ENCODE measurements at regions not wholly inside any gene's neighbourhood (a gene's known extent, or its start where the extent isn't known, plus 50 kb on each side); places are given as distances from the start of the nearest gene placed in this dataset.

DNA sequence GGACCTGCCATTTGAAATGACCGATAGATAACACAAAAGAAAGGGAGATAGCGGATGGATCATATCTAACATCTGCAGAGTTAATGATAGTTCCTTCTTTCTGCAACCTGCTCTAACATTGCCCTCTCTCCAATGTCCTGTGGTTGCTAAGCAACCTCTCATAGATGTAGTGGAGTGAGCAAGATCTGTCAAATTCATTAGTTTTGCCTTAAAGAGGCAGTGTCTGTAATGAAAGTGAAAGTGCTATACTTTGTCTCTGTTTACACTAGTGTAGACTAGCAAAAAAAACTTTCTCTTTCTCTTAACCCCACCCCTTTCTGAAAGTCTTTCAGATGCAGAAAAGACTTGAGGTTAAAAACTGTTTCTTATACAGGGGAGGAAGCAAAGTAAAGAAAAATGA lies 1196.9 kb downstream of the SORCS3 start:
- DNase-seq (ENCODE audit: insufficient read length, low spot score) = peak; percentile 3
- peak; percentile 14 for FAIRE-seq

DNA sequence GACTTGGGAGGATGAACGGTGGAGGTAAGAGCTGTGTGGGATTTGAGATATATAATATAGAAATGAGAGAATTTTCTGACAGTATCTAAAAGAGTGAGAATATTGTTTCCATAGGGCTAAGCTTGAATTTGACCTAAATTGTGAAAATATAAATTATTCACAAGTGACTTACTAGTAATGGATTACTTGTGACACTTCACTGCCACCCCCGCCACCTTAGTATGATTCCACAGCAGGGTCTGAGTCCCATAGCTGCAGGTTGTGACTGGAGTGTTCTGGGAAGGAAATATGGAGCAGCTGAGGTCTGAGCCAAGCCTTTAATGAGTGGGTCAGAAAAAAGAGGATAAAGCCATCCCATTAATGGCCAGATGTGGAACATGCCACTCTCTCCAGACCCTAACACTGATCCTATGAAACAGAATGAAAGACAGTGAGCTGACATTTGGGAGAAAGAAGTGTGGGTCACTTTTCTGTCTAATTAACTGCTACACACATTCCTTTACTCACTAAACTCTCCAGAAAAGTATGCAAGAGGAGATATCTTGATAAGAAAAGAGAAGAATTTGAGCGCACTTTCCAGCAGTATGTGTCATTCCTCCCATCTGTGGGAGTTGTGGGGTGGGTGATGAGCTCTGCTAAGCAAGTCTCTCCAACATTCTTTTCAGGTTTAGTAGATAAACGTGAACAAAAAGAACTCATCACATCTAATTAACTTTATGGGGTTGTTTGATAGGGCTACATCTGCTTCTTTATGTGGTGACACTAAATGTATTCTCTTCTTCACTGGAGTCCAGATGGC lies 1193.4 kb downstream of the SORCS3 start:
- FAIRE-seq = no peak

DNA sequence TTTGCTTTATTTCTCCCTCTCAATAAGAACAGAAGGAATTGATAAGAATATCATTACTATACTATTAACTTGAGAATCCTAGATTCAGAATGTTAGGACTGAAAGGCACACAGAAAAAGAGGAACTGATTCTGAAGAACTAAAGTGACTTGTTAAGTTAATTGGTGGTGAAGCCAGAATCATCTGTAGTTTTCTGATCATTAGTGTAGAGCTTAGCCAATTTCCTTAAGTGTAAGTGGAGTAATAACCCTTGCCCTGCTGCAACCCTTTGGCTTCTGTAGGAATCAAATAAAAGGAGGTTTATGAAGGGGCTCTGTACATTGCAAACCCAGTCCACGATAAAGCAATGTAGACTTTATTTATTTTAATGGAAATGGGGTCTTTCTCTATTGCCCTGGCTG lies 1186.0 kb downstream of the SORCS3 start:
- FAIRE-seq (no peak), DNase-seq (ENCODE audit: insufficient read length, low spot score) (no peak)

More for the DNA sequence above, 1193.4 kb downstream of the SORCS3 start:
- DNase-seq (ENCODE audit: insufficient read length, low spot score) = no peak

DNA sequence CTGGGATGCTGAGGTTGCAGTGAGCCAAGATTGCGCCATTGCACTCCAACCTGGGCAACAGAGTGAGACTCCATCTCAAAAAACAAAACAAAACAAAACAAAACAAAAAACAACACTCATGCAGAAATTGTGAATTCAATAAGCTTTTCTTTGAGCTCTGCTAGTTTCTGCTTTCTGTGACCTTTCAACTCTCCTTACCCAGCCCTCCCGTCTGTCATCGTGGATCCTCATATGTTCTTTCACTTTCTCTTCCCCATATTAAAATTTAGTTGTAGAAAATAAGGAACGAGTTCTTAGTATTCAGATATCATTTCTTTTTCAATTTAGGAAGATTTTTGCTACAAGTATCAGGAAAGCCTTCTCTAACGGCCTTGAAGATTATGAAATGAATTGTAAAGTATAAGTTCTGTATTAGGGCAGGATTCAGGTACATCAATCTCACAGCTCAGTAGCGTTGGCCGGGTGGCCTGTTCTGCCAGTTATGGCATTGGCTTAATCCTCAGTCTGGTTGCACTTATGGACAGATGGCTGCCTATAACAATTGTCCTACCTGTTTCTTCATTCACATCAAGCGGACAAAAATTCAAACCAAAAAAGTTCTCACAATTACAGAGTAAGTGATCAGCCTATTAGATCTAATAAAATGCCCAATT lies 1167.0 kb downstream of the SORCS3 start:
- FAIRE-seq = no peak

DNA sequence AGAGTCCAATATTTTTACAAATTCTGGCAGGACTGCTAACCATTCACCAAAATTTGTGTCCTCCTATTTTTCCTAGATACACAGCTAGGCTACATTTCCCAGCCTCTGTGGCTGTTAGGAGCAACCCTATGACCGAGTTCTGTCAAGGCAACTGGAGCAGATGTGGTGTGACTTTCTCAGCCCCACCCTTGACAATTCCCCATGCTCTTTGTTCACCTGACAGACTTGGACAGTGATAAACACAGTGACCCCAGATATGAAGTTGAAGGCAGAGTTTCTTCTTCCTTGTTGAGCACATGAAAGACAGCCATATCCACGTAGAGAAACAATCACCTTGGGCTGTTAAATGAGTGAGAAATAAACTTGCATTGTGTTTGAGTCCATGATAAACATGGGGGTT lies 1162.1 kb downstream of the SORCS3 start:
- DNase-seq (ENCODE audit: insufficient read length, low spot score) (no peak), FAIRE-seq (no peak)

More for the DNA sequence above, 1167.0 kb downstream of the SORCS3 start:
- no peak for DNase-seq (ENCODE audit: insufficient read length, low spot score)

DNA sequence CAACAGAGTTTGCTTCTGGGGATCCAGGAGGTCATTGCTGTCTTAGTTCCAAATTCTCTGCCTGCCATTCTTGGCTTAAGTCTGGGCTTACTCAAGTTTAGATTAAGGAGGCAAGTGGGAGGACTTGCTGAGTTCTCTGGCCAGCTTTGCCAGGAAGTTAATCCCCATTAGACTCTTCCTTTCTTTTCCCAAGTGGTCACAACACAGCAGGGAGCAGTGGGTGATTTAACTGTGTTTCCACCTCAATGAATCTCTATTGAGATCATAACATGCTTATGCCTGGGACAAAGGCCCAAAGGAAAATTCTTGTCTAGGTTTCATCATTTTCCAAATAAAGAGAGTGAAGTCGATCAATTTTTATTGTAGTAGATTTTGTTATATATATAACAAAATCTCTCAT lies 1159.6 kb downstream of the SORCS3 start:
- FAIRE-seq = no peak
- no peak for DNase-seq (ENCODE audit: insufficient read length, low spot score)

DNA sequence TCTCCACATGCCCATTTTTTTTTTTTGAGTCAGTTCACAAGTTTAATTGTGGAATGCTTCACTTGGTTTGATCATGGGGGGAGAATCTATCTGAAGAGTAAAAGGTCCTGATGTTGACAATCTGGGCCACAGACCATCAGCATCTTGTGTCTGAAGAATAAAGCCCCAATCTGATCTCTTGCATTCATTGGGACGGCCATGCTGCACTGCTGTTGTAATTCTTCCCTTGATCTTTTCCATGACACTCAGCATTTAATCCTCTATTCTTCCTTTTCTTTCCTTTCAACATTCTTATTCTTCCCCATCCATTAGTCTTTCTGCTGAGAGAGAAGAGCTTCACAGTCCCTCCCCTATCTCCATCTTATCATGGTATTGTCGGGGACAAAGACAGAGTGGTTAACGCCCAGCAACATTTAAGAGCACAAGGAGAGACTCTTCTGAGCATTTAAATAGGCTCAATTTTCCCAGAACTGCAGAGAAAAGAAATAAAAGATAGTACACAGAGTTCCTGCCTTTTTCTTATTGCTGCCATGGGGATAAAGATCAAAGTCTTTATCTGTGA lies 1157.3 kb downstream of the SORCS3 start:
- DNase-seq (ENCODE audit: insufficient read length, low spot score) (no peak), FAIRE-seq (no peak)

DNA sequence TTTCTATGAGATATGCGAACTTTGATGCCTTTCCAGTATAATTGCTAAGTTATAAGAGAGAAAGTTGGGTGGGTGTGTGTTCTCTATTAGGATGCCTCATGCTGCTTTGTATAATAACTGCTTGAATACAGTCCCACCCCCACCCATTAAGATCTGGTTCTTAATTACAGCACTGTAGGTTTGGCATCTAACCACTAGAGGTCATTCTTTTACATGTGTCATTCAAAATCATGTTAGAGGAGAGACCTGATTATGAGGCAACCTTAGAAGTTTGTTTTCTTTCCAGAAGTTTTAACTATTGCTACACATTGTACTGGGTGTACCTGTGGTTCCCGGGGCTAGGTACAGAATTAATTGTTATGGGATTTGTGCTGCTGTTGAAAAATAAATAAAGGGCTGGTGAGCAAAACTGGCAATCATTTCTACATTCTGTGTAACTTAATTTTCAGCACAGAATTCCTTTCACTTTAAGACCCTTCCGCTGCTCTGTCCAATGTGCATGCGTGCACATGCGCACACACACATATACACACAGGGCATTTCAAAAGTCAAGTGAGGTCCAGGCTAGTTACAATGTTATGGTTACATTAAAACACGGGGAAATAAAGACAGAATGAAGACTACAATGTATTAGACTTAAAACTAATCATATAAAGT lies 1156.3 kb downstream of the SORCS3 start:
- FAIRE-seq (no peak), DNase-seq (ENCODE audit: insufficient read length, low spot score) (no peak)

DNA sequence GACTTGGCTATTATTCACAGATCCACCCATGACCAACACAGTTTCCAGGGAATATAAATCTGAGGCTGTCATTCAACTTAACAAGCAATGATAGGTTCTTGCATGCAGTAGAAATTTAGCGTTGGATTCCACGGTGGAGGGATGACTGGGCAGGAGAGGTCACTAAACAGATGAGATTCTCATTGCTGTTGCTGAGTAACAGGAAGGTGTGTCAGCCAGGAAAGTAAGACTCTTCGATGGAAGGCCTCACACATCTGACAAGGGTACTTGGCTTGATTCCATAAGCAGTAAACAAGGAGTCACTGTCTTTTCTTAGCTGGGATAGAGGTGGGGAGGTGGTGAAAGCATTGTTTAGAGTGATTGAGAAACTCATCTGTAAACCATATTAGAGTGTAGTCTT lies 1152.0 kb downstream of the SORCS3 start:
- no peak for FAIRE-seq
- DNase-seq (ENCODE audit: insufficient read length, low spot score) = no peak

DNA sequence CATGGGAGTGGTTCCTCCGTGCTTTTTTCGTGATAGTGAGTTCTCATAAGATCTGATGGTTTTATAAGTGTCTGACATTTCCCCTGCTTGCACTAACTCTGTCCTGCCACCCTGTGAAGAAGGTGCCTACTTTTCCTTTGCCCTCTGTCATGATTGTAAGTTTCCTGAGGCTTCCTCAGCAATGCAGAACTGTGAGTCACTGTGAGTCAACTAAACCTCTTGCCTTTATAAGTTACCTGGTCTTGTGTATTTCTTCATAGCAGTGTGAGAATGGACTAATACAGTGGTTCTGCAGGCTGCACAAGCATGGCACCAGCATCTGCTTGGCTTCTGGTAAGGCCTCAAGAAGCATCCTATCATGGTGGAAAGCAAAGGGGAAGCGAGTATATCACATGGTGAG lies 1144.6 kb downstream of the SORCS3 start:
- no peak for FAIRE-seq
- DNase-seq (ENCODE audit: insufficient read length, low spot score) = no peak

DNA sequence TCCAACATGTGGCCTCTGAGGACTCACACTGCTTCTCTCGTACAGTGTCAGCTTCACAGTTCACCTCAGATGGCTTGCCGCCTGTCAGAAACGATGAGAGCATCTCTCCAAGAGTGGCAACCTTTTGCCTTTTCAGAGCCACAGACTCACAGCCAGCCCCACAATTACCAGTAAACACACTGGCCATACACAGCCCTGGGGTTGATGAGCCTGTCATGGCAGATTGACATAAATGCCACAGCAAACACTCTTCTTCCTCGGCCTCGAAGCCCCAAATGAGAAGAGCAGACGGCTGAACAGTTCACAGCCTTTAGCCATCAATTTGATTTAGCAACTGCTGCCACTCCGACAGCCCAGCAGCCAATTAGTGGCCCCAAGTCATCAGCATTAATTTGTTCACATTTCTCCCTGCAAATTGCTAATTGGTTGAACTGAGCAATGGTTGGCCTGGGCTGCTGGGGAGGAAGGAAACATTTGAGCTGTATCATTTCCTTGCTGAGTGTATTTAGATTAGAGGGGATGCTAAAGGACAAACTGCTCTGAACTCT lies 1142.9 kb downstream of the SORCS3 start:
- no peak for FAIRE-seq

DNA sequence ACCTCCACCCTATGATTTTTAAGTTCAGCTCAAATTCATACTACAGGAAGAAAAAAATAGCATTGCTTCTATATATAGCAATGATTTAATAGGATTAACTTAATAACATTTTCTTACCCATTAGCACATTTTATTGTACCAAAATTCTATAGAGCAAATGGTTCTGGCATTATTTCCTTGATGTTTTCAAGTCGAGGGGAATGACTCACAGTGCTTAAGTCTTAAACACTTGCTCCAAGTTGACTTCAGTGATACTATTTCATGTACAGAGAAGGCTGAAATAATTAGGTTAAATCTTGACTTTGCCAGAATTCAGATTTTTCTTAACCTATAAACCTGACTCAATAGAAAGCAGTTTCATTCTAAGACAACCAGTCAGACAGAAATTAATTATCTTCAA lies 1133.8 kb downstream of the SORCS3 start:
- no peak for FAIRE-seq

More for the DNA sequence above, 1142.9 kb downstream of the SORCS3 start:
- DNase-seq (ENCODE audit: insufficient read length, low spot score) = no peak

DNA sequence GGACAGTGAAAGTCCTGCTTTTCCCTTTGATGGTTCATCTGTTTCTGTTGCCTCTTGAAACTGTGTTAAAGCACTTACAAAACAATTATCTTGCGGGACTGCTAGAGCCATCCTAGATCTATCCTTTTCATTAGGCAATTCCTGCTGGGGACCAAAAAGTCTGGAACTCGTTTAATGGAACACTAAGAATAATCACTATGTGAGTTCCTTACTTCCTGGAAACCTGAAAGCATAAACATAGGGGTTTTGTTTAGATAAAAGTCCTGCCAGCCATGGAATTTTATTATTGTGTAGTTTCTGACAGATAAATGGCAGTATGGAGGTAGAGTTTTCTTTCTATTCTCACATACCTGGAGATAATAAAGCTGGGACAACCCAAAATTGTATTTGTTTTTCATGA lies 1133.3 kb downstream of the SORCS3 start:
- no peak for FAIRE-seq

More for the DNA sequence above, 1133.8 kb downstream of the SORCS3 start:
- no peak for DNase-seq (ENCODE audit: insufficient read length, low spot score)

DNA sequence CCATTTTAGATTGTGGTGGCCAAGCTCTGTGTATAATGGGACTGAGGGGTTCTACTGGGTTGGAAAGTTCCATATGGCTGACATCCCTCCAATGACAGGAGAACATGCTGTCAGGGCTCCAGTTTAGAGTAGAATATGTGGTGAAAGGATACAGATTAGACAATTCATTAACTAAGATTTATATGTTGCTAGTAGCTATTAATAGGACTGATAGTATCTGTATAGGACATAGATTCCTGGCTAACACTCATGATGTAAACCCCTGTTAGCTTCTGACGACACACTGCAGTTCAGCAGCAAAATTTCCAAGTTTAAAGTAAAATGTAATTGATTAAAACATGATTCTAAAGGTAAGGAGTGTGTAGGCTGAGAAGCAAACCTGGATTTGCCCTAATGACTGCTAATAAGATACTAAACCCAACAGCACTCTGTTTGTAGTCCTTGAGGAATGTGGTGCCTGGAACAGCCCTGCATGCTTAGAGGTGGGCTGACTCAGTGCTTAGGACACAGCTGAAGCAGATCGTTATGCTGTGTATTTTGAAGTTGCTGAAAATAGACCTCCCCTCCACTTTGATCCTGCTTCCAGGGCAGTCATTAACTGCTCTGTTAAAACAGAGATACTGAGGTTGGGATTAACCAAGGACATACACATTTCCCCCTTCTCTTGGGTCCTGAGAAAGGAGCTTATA lies 1129.6 kb downstream of the SORCS3 start:
- FAIRE-seq (no peak), DNase-seq (ENCODE audit: insufficient read length, low spot score) (no peak)

More for the DNA sequence above, 1133.3 kb downstream of the SORCS3 start:
- DNase-seq (ENCODE audit: insufficient read length, low spot score) = no peak

DNA sequence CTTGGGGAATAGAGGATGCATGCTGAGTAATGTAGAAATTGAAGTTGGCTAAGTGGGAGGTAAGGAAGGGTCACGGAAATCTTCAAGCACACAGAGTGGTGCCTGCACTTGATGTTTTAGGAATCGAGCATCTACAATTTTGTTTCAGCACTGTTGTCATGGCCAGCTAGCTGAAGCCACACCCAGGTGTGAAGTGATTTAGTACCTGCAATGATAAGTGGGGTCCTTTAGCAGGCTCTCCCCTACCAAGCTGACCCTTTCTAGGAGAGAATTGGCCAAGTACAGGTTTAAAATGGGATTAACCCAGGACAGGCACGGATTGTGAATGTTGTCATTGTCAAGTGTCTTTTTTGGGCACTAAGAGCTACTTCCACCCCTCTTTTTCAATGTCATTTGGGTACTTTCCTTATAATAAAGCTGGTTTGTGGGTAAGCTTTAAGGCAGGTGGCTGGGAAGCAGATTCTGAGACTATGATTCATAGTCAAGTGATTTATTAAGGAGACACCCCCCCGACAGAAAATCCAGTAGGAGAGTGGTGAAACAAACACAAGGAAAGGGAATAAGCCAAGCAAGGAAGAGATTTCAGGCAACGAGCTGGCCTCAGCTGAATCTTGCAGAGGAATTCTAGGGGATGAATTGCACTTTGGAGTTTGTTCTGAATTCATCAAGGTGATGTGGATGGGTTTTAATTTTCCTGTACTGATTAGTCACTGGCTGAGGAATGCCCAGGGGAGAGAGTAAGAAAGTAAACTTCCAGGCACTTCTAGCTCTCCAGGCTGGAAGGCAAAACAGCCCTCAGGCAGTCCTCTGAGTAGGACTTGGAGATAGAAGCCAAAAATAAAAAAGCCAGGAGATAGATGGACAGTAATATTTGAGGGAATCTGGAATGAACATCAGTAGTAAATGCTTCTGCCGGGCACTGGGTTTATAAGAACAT lies 1128.4 kb downstream of the SORCS3 start:
- DNase-seq (ENCODE audit: insufficient read length, low spot score) (no peak), FAIRE-seq (no peak)

DNA sequence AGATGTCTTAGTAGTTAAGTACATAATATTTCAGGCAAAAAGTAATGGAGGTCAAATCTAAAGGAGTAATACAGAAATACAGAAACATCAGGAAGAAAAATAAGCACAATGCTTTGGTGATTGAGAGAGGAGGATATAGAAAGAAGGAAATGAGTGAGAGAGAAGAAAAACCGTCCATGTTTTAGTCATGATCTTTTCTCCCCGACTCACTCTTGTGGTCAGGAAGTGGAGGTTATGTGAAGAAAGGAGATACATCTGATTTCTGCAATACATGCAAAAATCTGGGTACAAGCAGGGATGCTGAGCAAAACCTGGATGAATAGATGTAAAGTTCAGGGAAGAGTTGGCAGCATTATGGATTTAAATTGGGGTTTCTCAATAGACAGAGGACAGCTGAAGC lies 1122.5 kb downstream of the SORCS3 start:
- no peak for DNase-seq (ENCODE audit: insufficient read length, low spot score)
- FAIRE-seq = no peak

DNA sequence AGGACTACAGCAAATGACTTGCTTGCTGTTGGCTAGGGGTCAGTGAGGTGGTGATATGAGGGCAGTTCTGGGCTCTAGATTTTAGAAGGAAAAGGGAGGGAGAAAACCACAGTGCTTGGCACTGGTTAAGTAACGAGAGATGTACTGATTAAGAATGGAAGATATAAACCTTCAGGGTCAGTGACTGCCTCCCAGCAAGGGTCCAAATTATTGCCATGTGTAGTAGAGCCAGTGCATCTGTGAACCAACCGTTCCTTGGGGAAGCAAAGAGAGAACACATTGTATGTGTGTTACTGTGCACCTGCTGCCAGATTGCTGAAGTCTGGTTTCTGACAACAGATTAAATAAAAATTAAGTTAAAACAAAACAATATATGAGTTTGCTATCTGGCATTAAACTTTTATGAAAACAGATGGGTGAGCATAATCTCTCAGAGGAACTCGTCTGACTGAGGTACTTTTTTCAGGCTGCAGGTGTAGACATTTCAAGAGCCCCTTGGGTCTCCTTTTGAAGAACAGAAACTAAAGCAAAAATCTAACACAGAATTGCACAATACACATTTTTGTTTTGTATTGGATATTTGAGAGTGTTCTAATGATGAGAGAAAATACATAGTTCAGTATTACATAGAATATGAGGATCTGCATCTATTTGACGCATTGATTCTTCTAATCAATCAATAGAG lies 1120.6 kb downstream of the SORCS3 start:
- no peak for DNase-seq (ENCODE audit: insufficient read length, low spot score)
- FAIRE-seq = no peak

DNA sequence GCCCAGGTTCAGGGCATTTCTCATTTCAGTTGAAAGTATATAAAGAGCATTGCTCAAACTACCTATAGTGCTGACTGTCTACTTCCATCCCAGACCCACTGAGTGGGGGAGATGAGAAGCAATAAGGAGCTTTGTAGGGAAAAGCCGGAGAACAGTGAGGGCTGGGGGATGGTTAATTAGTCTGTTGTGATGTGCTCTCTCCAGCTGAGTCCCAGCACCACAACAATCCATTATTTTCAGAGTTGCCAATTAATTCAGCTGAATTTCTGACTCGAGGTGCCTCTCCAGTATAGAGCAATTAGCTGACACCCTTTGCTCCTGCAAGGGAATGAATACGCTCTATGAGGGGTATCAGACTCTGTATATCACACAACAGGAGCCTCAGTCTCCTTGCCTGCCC lies 1118.6 kb downstream of the SORCS3 start:
- no peak for FAIRE-seq
- no peak for DNase-seq (ENCODE audit: insufficient read length, low spot score)
